Lower leg skin (tissue), 4 donors: ENCODE measurements at regions not wholly inside any gene's neighbourhood (a gene's known extent, or its start where the extent isn't known, plus 50 kb on each side); places are given as distances from the start of the nearest gene placed in this dataset.
"Not testable (repeated sequence)": the region's sequence is repeated elsewhere in the genome, so short reads cannot be mapped to it uniquely, and the experiment has no call there.

ENCODE experiments used
- DNase-seq, 2 donors: peaks; one replicate each; pipeline ENCODE4 v3.0.0-alpha.2; 2019; ENCODE audit warnings: low spot score in 2 of 2
- H3K4me3 ChIP-seq: fragments of 200-600 bp; sonication (generic); 2 replicates; pipeline ENCODE4 v1.5.1; 2017; ENCODE audit warnings: mild to moderate bottlenecking, low read depth; ENCODE audit not compliant: poor library complexity, severe bottlenecking
- CTCF ChIP-seq, 3 donors: fragments of 450-650 bp; IDR thresholded peaks; one replicate each; pipeline ENCODE4 v1.5.1; 2016; ENCODE audit warnings: antibody characterized with exemption in 3 of 3, mild to moderate bottlenecking in 3 of 3, moderate library complexity in 2 of 3
- POLR2A ChIP-seq, 2 donors: fragments of 450-650 bp; IDR thresholded peaks; one replicate each; pipeline ENCODE4 v1.6.1; 2016 to 2017; ENCODE audit warnings: antibody characterized with exemption in 2 of 2, mild to moderate bottlenecking in 1 of 2, moderate library complexity in 1 of 2
- WGBS, 2 donors: methylation state at CpG; one replicate each; pipeline ENCODE4 v1.1.5; 2018; 5-methylcytosine and 5-hydroxymethylcytosine counted together
- intact Hi-C: fragments of 100-400 bp; cut with DNase I; formaldehyde crosslinking; loops from one replicate; pipeline ENCODE4 v1.15.0; 2023; ENCODE audit warnings: low total_unique reads

GRCh38 chr14:48193893-48194292 lies 518.5 kb upstream of the MDGA2 start:
- DNase-seq: no peak
- WGBS, 2 donors: 89 to 91% methylated on average over 13 of the region's 13 CpGs
- no peak overlapping the region for H3K4me3 ChIP-seq
- intact Hi-C loops: no loop called here
- TF ChIP-seq CTCF (IDR thresholded peaks at IDR 0.05): no peak
- no peak for TF ChIP-seq POLR2A (IDR thresholded peaks at IDR 0.05)

GRCh38 chr14:48149624-48150023 lies 474.2 kb upstream of the MDGA2 start:
- DNase-seq, intact Hi-C loops, H3K4me3 ChIP-seq: not testable (repeated sequence)
- WGBS, 2 donors: 77 to 81% methylated on average over 1 of the region's 1 CpG

- H3K4me3 ChIP-seq: no peak overlapping the region
- 78 to 83% methylated on average over 3 of the region's 3 CpGs for WGBS, 2 donors
- no peak for TF ChIP-seq CTCF (IDR thresholded peaks at IDR 0.05)
- TF ChIP-seq POLR2A (IDR thresholded peaks at IDR 0.05): no peak
- intact Hi-C loops: no loop called here
- DNase-seq: no peak
These were observed 465.4 kb upstream of the MDGA2 start for GRCh38 chr14:48140804-48141203.

GRCh38 chr14:48129472-48129871 lies 454.1 kb upstream of the MDGA2 start:
- H3K4me3 ChIP-seq: no peak overlapping the region
- DNase-seq: no peak
- intact Hi-C loops: no loop called here
- TF ChIP-seq CTCF (IDR thresholded peaks at IDR 0.05): no peak
- TF ChIP-seq POLR2A (IDR thresholded peaks at IDR 0.05): no peak

GRCh38 chr14:48127674-48128073 lies 452.3 kb upstream of the MDGA2 start:
- intact Hi-C loops: no loop called here
- no peak for TF ChIP-seq CTCF (IDR thresholded peaks at IDR 0.05)
- TF ChIP-seq POLR2A (IDR thresholded peaks at IDR 0.05): no peak
- H3K4me3 ChIP-seq: no peak overlapping the region
- WGBS, 2 donors: 73 to 85% methylated on average over 5 of the region's 5 CpGs
- DNase-seq: no peak

- no peak for TF ChIP-seq POLR2A (IDR thresholded peaks at IDR 0.05)
- TF ChIP-seq CTCF (IDR thresholded peaks at IDR 0.05): no peak
- intact Hi-C loops: no loop called here
- DNase-seq: no peak
- 43 to 48% methylated on average over 4 of the region's 4 CpGs for whole genome bisulfite sequencing, 2 donors
- H3K4me3 ChIP-seq: no peak overlapping the region
These were observed 450.2 kb upstream of the MDGA2 start for GRCh38 chr14:48125654-48126053.
